NCI-H446 (cell line): ENCODE measurements at regions not wholly inside any gene's neighbourhood (a gene's known extent, or its start where the extent isn't known, plus 50 kb on each side); places are given as distances from the start of the nearest gene placed in this dataset.
"Not testable (repeated sequence)": the region's sequence is repeated elsewhere in the genome, so short reads cannot be mapped to it uniquely, and the experiment has no call there.

Experiments
- DNase-seq, 2 experiments: peaks; one replicate each; lab custom pipeline; 2025; lab: John Stamatoyannopoulos, UW

GRCh38 chr12:75868501-75868900 lies 163.1 kb downstream of the PHLDA1 start:
- peak; percentile 86 to 98 for DNase-seq

DNA sequence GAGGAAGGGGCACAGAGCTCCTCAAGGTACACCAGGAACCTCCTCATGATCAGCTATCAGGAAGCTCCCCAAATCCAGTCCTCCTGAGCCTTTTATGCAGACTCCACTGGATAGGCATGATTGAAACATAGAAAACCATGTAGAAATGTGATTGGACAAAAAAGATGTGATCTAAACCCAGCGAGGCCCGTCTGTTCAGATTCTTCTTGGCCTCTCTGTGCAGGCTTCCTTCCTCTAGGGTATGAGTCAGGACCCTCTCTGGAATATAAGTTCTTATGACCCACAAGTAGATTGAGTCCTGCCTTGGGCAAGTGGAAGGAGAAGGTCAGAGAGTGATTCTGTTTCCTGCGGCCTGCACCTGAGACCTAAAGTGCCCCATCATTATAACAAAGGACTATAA lies 166.3 kb downstream of the PHLDA1 start:
- DNase-seq = no peak

DNA sequence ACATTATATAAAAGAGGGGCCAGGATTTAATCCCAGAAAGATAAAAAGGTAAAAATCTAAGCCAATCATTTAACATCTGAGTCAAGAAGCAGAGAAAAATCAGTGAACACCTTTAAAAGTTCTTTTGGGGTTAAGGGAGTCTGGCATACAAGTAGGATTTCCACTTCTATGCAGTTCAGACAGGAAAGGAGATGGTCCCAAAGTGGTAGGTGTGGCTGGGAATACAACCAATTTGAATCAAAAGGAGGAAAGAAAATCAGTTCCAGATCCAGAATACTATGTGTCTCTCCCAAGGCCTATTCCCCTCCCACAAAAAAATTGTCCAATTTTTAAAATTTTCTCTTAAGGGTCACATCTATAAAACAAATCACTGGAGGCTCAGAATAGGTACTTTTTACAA lies 167.4 kb downstream of the PHLDA1 start:
- no peak for DNase-seq

GRCh38 chr12:75863533-75863932 lies 168.0 kb downstream of the PHLDA1 start:
- no peak for DNase-seq

DNA sequence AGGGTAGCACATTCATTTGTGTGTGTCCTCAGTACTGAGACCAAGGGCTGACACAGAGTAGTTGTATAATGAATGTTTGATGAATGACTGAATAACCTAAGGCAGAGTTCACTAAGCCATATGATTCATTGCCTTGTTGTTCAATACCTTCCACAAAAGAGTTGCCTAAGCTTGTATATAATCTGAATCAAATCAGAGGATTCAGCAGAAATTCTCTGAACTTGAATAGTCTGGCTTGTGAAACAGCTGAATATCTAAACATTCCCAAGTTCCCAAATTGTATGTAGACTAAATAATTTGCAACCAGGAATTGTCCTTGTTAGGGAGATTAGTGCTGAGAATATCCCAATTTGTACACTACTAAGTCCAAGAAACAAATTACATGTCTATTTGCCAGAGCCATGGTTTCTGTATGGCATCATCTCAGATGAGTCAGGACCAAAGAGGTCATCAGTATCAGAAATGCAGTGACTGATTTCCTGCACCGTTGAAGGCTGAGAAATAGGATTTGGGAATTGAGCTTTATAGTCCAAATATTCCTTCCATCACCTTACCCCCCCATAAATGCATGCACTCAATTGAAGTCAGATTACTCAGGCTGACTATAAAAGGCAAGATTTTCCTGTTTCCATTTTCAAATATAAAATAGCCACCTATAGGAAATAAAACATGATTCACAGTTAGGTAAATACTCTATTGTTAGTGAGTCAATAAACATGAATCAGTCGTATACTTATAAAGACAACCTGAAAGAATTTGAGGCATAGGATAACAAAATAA lies 168.7 kb downstream of the PHLDA1 start:
- no peak for DNase-seq

- DNase-seq = no peak
These were observed 171.7 kb downstream of the PHLDA1 start for GRCh38 chr12:75859868-75860267.

GRCh38 chr12:75856235-75856634 lies 175.3 kb downstream of the PHLDA1 start:
- no peak for DNase-seq

DNA sequence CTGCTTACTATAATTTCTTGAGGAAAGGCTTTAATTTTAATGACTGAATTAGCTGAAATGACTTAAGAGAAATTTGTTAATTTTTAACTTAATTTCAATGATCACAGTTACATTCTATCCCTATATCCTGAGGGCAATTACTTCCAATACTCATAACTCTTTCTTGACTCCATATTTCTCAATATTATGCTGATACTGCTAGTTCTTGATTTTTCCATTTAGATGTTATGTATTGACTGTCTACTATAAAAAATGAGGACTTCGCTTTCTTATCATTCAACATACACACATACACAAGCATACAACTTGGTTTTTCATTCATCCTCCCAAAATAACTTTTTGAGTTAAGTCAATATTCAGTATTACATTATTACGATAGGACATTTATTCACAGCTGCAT lies 176.2 kb downstream of the PHLDA1 start:
- DNase-seq = no peak

DNA sequence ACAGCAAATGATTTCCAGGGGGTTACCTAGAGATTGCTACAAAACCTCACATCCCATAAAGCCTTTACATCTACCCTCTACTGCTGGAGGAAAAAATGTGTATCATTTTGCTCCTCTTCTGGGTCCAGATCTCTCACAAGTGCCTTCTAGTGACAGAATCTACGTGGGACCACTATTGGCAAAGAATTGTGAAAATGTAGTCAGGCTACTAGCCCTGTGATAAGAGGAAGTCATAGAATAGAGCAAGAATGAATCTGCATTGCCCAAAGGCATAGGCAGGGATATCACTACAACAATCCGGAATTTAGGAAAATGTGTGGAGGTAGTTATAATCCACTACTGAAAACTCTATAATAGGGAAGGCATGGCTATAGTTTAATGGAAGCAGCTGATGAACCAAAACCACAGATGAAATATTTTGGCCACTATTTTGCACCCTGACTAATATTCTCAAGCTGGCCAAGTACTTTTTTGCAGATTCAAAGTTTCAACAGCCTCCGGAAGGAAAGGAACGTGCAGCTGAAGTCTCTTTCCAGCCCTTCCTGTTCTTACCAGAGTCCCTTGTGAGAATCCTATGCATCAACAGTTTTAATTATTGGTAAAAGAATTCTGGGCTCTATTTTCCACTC lies 176.8 kb downstream of the PHLDA1 start:
- no peak for DNase-seq

DNA sequence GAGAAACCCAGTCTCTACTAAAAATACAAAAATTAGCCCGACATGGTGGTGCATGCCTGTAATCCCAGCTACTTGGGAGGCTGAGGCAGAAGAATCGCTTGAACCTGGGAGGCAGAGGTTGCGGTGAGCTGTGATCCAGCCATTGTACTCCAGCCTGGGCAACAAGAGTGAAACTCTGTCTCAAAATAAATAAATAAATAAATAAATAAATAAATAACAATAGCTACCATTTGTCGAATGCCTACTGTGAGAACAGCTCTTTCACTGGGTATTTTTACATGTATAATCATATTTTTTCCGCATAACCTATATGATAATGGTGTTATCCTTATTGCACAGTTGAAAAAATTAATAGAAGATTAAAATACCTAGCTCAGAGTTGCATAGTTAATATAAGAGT lies 177.4 kb downstream of the PHLDA1 start:
- DNase-seq = not testable (repeated sequence)

- DNase-seq = peak in 1 of 2 experiments; percentile 15
These were observed 177.9 kb downstream of the PHLDA1 start for GRCh38 chr12:75853626-75854025.

DNA sequence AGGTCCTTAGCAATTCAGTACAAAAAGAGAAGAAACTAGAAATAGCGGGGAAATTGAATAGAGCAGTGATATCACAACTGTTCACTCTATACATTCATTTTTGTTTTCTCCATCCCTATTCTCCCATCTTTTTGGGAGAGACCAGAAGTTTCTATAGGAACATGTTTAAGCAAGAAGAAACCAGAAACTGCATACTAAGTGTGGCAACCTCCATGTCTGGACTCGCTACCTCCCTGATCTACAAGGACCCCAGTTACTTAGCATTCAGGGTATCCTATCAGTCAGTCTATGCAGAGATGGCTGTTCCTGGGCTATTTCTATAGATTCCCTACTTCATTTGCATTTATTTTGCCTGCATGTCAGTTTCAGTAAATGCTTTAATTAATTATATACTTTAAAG lies 178.6 kb downstream of the PHLDA1 start:
- no peak for DNase-seq

DNA sequence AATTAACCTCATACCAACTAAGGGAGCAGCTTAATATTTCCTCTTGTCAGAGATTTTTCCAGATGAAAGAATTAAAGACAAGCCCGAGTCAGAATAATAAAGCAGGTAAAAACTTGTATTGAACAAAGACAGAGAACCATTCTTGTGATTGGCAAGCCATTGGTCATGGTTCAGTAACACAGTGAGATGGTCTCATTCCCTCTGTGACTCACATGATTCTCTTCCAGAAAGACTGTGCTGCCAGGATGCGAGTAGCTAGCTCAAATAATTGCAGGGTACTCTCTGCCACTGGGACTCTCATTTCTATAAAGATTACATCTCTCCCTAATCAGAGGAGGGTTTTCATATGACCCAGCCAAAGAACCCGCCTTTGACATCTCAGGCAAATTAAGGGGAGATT lies 179.4 kb downstream of the PHLDA1 start:
- DNase-seq = peak; percentile 62 to 78

GRCh38 chr12:75850721-75851462 lies 180.7 kb downstream of the PHLDA1 start:
- peak in 1 of 2 experiments; percentile 10 for DNase-seq

DNA sequence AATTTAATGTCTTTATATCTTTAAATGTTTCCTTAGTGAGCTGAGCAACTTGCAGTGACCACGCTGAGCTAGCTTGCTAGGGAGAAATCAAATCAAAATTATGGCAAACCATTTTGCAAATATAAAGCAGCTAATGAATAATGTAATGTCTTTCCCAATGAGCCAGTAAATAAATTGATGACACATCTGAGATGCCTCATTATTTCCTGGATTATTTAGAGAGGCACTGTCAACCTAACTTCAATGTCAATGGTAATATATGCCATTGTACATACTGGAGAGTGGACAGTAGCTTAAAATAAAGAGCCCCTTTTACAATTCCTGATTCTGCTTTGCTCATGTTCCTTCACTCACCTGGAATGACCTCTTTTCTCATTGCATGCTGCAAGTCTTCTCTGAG lies 182.6 kb downstream of the PHLDA1 start:
- DNase-seq = no peak

GRCh38 chr12:75848431-75848925 lies 183.1 kb downstream of the PHLDA1 start:
- DNase-seq = no peak

GRCh38 chr12:75846102-75846501 lies 185.5 kb downstream of the PHLDA1 start:
- DNase-seq = no peak

- DNase-seq = peak in 1 of 2 experiments; percentile 32
These were observed 186.6 kb downstream of the PHLDA1 start for GRCh38 chr12:75844985-75845384.

GRCh38 chr12:75844049-75844770 lies 187.4 kb downstream of the PHLDA1 start:
- DNase-seq = no peak

DNA sequence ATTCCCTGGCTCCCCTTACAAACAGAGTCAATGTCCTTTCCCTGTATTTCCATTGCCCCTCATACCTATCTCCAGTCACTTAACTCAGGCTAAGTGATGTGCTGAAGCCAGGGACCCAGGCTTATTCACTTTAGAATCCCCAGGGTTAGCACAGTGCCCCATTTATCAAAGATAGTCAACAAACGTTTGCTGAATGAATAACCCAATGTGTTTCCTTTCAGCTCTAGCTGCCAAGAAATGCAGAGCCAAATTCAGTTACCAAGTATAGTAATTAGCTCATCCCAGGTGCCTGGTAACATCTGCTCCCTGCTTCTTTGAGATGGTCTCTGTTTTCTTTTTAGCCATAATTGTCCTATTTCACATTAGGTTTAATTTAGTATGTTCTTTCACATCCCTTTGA lies 189.5 kb downstream of the PHLDA1 start:
- peak; percentile 71 to 88 for DNase-seq

DNA sequence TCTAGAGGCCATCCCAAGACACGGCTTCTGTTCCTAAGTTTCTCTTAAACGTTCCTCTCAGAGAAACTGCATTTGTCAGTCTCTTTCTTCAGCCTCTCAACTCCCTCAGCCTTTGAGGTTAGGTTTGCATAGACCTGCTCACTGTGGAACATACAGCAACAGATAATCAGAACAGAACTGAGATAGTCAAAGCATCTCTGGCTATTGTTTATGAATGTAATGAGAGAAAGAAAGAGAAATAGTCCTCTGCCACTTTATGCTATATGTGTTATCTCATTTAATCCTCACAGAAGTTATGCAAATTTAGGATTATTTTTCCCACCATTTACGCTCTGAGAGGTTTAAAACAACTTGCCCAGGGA lies 190.6 kb downstream of the PHLDA1 start:
- DNase-seq = no peak

GRCh38 chr12:75838309-75838708 lies 193.3 kb downstream of the PHLDA1 start:
- DNase-seq = no peak
